GM12864 (cell line): ENCODE measurements at regions not wholly inside any gene's neighbourhood (a gene's known extent, or its start where the extent isn't known, plus 50 kb on each side); places are given as distances from the start of the nearest gene placed in this dataset.

Experiments
- DNase-seq: peaks from one replicate; pipeline ENCODE4 v3.0.0-alpha.2; 2011; ENCODE audit warnings: low read depth
- H3K4me3 ChIP-seq: 2 replicates; pipeline ENCODE4 v1.5.1; 2011; ENCODE audit warnings: mild to moderate bottlenecking, low read depth, low read length, control low read depth
- CTCF ChIP-seq: IDR thresholded peaks from 2 replicates; pipeline ENCODE4 v1.5.1; 2011; ENCODE audit warnings: low read depth, mild to moderate bottlenecking, moderate library complexity, low read length, control low read depth, inconsistent platforms; ENCODE audit errors: missing control alignments

GRCh38 chr5:103487218-103487617 lies 75.4 kb downstream of the NUDT12 start:
- no peak for DNase-seq
- no peak for TF ChIP-seq CTCF
- no peak overlapping the region for H3K4me3 ChIP-seq

DNA sequence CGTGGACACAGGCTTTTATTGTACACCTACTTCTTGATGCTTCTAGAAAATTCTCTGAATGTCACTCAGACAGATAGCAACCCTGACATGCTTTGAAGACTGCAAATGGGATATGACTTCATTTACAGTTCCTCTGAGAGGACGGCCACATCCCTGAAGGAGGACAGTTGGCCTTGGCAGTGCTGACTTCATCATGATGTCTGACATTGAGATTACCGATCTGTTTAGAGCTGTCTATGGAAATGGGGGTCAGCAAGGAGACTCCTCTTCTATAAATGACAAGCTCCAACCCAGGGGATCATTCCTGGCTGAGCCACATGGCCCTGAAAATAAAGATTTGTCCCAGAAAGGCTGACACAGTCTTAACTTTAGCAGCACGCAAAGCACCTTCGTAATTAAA lies 75.8 kb downstream of the NUDT12 start:
- TF ChIP-seq CTCF = no peak
- DNase-seq = no peak
- no peak overlapping the region for H3K4me3 ChIP-seq

- DNase-seq = no peak
- TF ChIP-seq CTCF = no peak
- no peak overlapping the region for H3K4me3 ChIP-seq
These were observed 82.3 kb downstream of the NUDT12 start for GRCh38 chr5:103480246-103480645.

DNA sequence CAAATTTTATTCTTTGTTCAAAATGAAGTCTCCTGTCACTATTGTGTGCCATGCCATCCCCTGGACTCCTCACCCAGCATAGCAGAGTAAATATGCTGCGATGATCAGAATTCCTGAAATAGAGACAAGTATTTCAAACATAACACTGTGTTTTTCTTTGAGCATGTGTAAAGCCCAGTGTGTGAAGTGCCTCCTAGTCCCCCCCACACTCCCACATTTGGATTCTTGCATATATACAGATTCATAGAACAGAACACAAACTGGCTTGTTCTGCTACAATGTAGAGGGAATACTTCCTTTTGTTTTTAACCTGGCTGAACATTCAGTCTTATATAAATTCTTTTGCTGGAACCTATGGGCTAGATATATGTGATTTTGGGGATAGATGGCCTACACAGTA lies 84.9 kb downstream of the NUDT12 start:
- no peak overlapping the region for H3K4me3 ChIP-seq
- TF ChIP-seq CTCF = no peak
- no peak for DNase-seq

DNA sequence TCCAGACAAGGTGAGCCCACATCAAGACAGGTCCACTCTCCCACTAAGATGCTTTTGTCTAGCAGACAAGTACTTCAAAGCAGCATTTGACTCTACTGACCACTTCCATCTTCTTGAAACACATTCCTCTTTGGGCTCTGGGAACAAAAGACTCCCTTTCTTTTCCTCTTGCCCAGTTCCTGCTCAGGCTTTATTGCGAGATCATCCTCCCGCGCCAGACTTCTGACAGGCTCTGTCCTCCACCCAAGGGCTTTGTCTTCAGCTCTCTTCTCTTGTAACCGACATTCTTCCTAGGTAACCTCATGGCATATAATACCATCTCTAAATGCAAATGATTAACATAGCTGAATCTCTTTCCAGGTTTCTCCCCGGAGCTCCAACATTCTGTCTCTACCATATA lies 85.8 kb downstream of the NUDT12 start:
- TF ChIP-seq CTCF = no peak
- no peak overlapping the region for H3K4me3 ChIP-seq
- DNase-seq = no peak

DNA sequence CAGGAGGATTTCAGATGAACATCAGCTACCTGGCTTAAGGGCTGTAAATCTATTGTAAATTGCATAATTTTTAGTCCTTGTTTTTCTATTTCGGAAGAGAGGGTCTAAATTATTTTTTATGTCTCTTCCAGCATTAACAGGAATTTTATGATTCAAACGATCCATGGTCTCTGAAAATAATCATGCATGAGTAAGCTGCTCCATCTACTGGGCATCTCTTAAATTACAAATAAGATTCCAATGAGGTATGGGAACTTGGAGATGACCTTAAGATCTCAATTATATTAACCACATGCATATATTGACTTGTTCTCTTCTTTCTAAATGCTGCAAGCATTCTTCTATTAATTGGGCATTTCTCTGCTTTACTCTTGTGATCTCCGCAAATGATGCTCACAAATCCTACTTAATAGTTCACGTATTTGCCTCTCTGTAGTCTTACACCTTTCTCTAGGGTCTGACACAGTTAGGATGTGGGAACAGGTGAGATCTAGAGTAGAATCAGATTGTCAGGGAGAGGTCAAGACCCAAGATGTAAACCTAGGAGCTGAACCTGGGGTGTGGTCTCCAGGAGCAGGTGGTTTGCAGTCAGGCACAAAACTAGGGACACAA lies 86.9 kb downstream of the NUDT12 start:
- no peak for DNase-seq
- TF ChIP-seq CTCF = peak; percentile 52
- no peak overlapping the region for H3K4me3 ChIP-seq

GRCh38 chr5:103474677-103475076 lies 87.9 kb downstream of the NUDT12 start:
- no peak overlapping the region for H3K4me3 ChIP-seq
- no peak for DNase-seq
- no peak for TF ChIP-seq CTCF
